ENCODE measurements at regions not wholly inside any gene's neighbourhood (a gene's known extent, or its start where the extent isn't known, plus 50 kb on each side); places are given as distances from the start of the nearest gene placed in this dataset.

- no peak overlapping the region for H3K4me3 ChIP-seq
- H3K4me1 ChIP-seq: no peaks in the 10 kb centered on the region
- no peak overlapping the region for H3K9ac ChIP-seq
- H3K9me3 ChIP-seq (replicated peaks in 1 of 11): no peaks in the 10 kb centered on the region; a peak in 1 of 22 replicates
- H3K4me2 ChIP-seq: no peak overlapping the region
- no peak overlapping the region for H3K27ac ChIP-seq
- no peaks in the 10 kb centered on the region for H3K36me3 ChIP-seq
- H4K20me1 ChIP-seq: no peaks in the 10 kb centered on the region
- H3K27me3 ChIP-seq: no peaks in the 10 kb centered on the region
- TF ChIP-seq Cebpa-rat (IDR thresholded peaks at IDR 0.05): no peak
These were observed 85.0 kb downstream of the RPRM start for GRCh38 chr2:153393518-153393917.

- no peaks in the 10 kb centered on the region for H3K4me1 ChIP-seq
- H3K27me3 ChIP-seq: no peaks in the 10 kb centered on the region
- H3K36me3 ChIP-seq: no peaks in the 10 kb centered on the region
- H4K20me1 ChIP-seq: no peaks in the 10 kb centered on the region
- H3K9me3 ChIP-seq (replicated peaks in 1 of 11): no peaks in the 10 kb centered on the region; a peak in 1 of 22 replicates
- no peak for TF ChIP-seq Cebpa-rat (IDR thresholded peaks at IDR 0.05)
- no peak overlapping the region for H3K27ac ChIP-seq
- no peak overlapping the region for H3K4me3 ChIP-seq
- no peak overlapping the region for H3K9ac ChIP-seq
- H3K4me2 ChIP-seq: no peak overlapping the region
These were observed 87.4 kb downstream of the RPRM start for GRCh38 chr2:153391131-153391530.

GRCh38 chr2:153388246-153388645 lies 90.3 kb downstream of the RPRM start:
- no peak for TF ChIP-seq Cebpa-rat (IDR thresholded peaks at IDR 0.05)
- H3K27ac ChIP-seq: no peak overlapping the region
- H3K36me3 ChIP-seq: no peaks in the 10 kb centered on the region
- H3K27me3 ChIP-seq: no peaks in the 10 kb centered on the region
- H3K4me3 ChIP-seq: no peak overlapping the region
- H3K9me3 ChIP-seq (replicated peaks in 1 of 11): peaks cover 0 to 3% (median 0%) of the 10 kb centered on the region in 11 experiments; a peak in 1 of 22 replicates
- no peak overlapping the region for H3K9ac ChIP-seq
- no peaks in the 10 kb centered on the region for H3K4me1 ChIP-seq
- no peaks in the 10 kb centered on the region for H4K20me1 ChIP-seq
- no peak overlapping the region for H3K4me2 ChIP-seq

- peaks cover 0 to 3% (median 0%) of the 10 kb centered on the region in 11 experiments; a peak in 1 of 22 replicates for H3K9me3 ChIP-seq (replicated peaks in 1 of 11)
- H4K20me1 ChIP-seq: no peaks in the 10 kb centered on the region
- H3K36me3 ChIP-seq: no peaks in the 10 kb centered on the region
- no peaks in the 10 kb centered on the region for H3K27me3 ChIP-seq
- no peak overlapping the region for H3K27ac ChIP-seq
- no peaks in the 10 kb centered on the region for H3K4me1 ChIP-seq
- H3K4me3 ChIP-seq: no peak overlapping the region
- TF ChIP-seq Cebpa-rat (IDR thresholded peaks at IDR 0.05): no peak
- no peak overlapping the region for H3K4me2 ChIP-seq
- H3K9ac ChIP-seq: no peak overlapping the region
These were observed 91.4 kb downstream of the RPRM start for GRCh38 chr2:153387203-153387602.

GRCh38 chr2:153386481-153386897 lies 92.1 kb downstream of the RPRM start:
- Histone ChIP-seq H3K4me2 (no peak overlapping the region), H3K27ac (no peak overlapping the region), H3K9ac (no peak overlapping the region), H3K36me3 (no peaks in the 10 kb centered on the region), H3K27me3 (no peaks in the 10 kb centered on the region), H3K9me3 (replicated peaks in 1 of 11) (peaks cover 0 to 3% (median 0%) of the 10 kb centered on the region in 11 experiments; a peak in 1 of 22 replicates), H3K4me1 (no peaks in the 10 kb centered on the region), H4K20me1 (no peaks in the 10 kb centered on the region), H3K4me3 (no peak overlapping the region)
- TF ChIP-seq Cebpa-rat (IDR thresholded peaks at IDR 0.05): no peak

GRCh38 chr2:153373510-153374279 lies 104.9 kb downstream of the RPRM start:
- H3K27ac ChIP-seq: no peak overlapping the region
- no peaks in the 10 kb centered on the region for H4K20me1 ChIP-seq
- no peaks in the 10 kb centered on the region for H3K4me1 ChIP-seq
- no peaks in the 10 kb centered on the region for H3K36me3 ChIP-seq
- no peak for TF ChIP-seq Cebpa-rat (IDR thresholded peaks at IDR 0.05)
- no peaks in the 10 kb centered on the region for H3K9me3 ChIP-seq (replicated peaks in 1 of 11)
- no peak overlapping the region for H3K4me3 ChIP-seq
- no peak overlapping the region for H3K4me2 ChIP-seq
- no peaks in the 10 kb centered on the region for H3K27me3 ChIP-seq
- no peak overlapping the region for H3K9ac ChIP-seq

GRCh38 chr2:153360239-153360638 lies 118.3 kb downstream of the RPRM start:
- no peaks in the 10 kb centered on the region for H3K27me3 ChIP-seq
- H3K27ac ChIP-seq: no peak overlapping the region
- H3K9ac ChIP-seq: no peak overlapping the region
- no peaks in the 10 kb centered on the region for H3K9me3 ChIP-seq (replicated peaks in 1 of 11)
- H3K4me2 ChIP-seq: no peak overlapping the region
- no peaks in the 10 kb centered on the region for H4K20me1 ChIP-seq
- TF ChIP-seq Cebpa-rat (IDR thresholded peaks at IDR 0.05): no peak
- H3K36me3 ChIP-seq: no peaks in the 10 kb centered on the region
- H3K4me1 ChIP-seq: no peaks in the 10 kb centered on the region
- H3K4me3 ChIP-seq: no peak overlapping the region

GRCh38 chr2:153354377-153354776 lies 124.2 kb downstream of the RPRM start:
- Histone ChIP-seq H3K9me3 (replicated peaks in 1 of 11) (no peaks in the 10 kb centered on the region), H3K4me1 (no peaks in the 10 kb centered on the region), H3K4me3 (no peak overlapping the region), H3K4me2 (no peak overlapping the region), H3K9ac (no peak overlapping the region), H3K27me3 (no peaks in the 10 kb centered on the region), H3K27ac (no peak overlapping the region), H4K20me1 (no peaks in the 10 kb centered on the region), H3K36me3 (no peaks in the 10 kb centered on the region)
- no peak for TF ChIP-seq Cebpa-rat (IDR thresholded peaks at IDR 0.05)

GRCh38 chr2:153349603-153350002 lies 129.0 kb downstream of the RPRM start:
- no peak for TF ChIP-seq Cebpa-rat (IDR thresholded peaks at IDR 0.05)

GRCh38 chr2:153347818-153348495 lies 130.6 kb downstream of the RPRM start:
- no peak overlapping the region for H3K27ac ChIP-seq
- no peaks in the 10 kb centered on the region for H3K9me3 ChIP-seq (replicated peaks in 1 of 11)
- no peak for TF ChIP-seq Cebpa-rat (IDR thresholded peaks at IDR 0.05)
- H4K20me1 ChIP-seq: no peaks in the 10 kb centered on the region
- no peak overlapping the region for H3K4me3 ChIP-seq
- H3K9ac ChIP-seq: no peak overlapping the region
- no peaks in the 10 kb centered on the region for H3K36me3 ChIP-seq
- H3K4me1 ChIP-seq: no peaks in the 10 kb centered on the region
- no peak overlapping the region for H3K4me2 ChIP-seq
- H3K27me3 ChIP-seq: no peaks in the 10 kb centered on the region

More at GRCh38 chr2:153349603-153350002, 129.0 kb downstream of the RPRM start:
- no peaks in the 10 kb centered on the region for H3K9me3 ChIP-seq (replicated peaks in 1 of 11)
- H3K27me3 ChIP-seq: no peaks in the 10 kb centered on the region
- no peak overlapping the region for H3K4me3 ChIP-seq
- no peaks in the 10 kb centered on the region for H3K4me1 ChIP-seq
- no peak overlapping the region for H3K9ac ChIP-seq
- H3K36me3 ChIP-seq: no peaks in the 10 kb centered on the region
- no peaks in the 10 kb centered on the region for H4K20me1 ChIP-seq
- no peak overlapping the region for H3K4me2 ChIP-seq
- H3K27ac ChIP-seq: no peak overlapping the region

Measured in BLaER1 treated with 17β-estradiol and CSF1 and Interleukin-3, amounts not matched to agents 10 nM and 100 nM (cell line).